ENCODE measurements at regions not wholly inside any gene's neighbourhood (a gene's known extent, or its start where the extent isn't known, plus 50 kb on each side); places are given as distances from the start of the nearest gene placed in this dataset.
"Not testable (repeated sequence)": the region's sequence is repeated elsewhere in the genome, so short reads cannot be mapped to it uniquely, and the experiment has no call there.

DNA sequence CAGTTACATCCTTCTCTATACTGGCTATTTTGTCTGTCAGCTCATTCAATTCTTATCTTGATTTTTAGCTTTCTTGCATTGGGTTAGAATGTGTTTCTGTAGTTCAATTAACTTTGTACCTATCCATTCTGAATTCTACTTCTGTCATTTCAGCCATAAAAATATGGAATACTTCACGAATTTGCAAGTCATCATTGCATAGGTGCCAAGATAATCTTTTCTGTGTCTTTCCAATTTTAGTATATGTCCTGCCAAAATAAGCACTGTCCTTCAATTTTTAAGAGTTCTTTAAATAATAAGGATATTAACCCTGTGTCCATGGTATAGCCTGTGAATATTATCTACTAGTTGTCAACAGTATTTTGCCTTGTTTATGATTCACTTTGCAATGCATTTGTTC, 665.7 kb upstream of the MDGA2 start:
- no peak for DNase-seq

DNA sequence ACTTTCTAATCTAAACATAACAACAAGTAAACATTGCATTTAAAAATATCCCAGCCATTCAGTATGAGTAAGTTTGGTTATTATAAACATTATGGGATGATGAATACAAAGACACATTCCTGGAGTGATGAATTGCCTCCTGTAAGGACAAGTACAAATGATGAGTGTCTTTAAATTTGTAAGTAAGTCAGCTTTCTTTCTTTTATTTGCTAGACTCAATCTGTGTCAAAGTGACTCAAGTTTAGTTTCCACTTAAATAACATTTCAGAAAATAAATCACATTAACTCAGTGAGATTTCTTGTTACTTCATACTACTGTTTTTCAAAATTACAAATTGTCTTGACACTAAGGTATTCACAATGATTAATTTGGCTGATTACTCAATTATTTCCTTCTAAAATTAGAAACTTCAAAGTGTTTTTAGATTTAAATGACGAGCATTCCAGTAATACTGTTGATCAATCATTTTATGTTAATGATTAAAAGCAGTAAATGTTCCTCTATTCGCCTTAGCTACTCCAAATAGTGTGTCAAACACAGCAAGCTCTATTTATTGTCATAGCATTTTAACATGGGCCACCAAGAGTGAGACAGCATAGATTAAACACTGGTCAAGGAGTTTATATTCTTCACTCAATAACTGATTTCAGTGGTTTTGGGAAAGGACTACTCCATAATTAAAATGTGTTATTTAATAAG, 658.0 kb upstream of the MDGA2 start:
- DNase-seq: no peak

DNA sequence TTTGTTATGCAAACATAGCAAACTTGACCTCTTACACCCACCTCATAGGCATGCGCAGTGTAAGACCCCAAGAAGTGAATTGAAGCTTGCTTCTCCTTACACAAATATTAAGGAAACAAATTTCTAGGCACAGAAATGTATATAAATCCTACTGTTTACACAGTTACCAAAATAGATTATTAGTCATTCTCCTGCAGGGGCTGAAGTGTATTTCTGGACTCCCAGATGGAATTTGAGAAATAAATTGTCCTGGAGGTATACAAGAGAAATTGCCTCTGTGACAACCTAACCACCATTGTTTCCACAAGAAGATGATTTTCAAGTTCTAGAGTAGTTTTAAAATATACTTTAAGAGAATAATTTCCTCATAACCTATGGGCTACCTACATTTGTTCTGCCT, 656.0 kb upstream of the MDGA2 start:
- DNase-seq: no peak

DNA sequence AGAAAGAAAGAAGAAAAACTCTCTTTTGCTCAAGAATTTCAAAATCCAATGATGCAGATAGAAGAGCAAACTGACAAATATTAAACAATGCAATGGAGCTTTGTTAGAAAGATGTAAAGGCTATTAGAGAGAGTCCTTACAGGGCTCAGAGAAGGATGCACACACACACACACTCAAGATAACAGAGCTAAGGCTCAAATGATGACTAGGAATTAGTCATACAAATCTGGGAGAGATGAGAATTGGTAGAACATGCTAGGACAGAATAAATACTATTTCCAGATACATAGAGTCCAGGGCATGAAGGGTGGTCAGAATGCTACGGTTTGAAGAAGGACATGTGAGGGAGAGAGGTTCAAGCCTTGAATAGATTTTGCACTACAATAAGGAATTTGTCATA, 650.1 kb upstream of the MDGA2 start:
- DNase-seq: no peak

DNA sequence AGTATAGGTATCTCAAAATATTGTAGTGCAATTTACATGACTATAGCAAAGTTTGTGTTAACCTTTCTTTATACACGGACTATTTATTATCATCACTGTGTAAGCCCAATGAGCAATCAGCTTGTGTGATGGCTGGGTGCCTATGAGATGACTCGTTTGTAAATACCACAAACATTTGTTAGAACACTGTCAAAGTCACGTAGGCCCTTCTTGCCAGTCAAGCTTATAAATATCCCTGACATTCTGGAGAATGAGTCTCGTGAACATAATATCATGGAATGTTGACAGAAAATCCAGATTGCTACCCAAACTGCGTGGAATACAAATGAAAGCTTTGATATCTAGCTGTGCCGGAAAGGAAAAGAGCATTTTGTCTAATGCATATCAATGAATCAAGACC, 648.3 kb upstream of the MDGA2 start:
- DNase-seq: no peak

DNA sequence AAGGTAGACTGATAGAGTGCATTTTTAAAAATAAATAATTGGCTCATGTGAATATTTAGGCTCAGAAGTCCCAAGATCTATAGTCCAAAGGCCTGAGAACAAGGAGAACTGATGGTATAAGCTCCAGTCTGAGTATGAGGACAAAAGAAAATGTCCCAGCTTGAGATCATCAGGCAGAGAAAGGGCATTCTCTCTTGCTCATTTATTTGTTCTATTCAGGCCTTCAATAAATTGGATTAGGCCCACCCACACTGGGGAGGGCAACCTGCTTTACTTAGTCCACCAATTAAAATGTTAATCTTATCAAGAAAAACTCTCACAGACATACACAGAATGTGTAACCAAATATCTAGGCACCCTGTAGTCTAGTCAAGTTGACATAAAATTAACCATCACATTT, 644.4 kb upstream of the MDGA2 start:
- no peak for DNase-seq

DNA sequence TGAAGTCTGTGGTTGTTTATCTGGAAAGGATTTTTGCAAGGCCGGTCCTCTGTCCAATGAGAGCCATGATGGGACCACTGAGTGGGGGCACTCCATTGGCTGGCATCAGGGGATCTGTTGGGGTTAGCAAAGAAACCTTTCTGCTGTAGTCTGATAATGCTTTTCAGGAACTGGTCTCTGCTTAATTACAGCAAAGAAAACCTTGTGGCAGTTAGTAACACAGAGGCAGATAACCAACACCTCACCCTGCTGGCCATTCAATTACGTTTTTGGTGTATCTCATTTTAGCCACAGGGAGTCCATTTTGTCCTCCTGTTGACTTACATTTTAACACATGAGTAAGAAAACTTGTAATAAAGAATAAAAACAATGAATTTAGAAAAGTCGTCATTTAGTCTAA, 629.3 kb upstream of the MDGA2 start:
- DNase-seq: no peak

DNA sequence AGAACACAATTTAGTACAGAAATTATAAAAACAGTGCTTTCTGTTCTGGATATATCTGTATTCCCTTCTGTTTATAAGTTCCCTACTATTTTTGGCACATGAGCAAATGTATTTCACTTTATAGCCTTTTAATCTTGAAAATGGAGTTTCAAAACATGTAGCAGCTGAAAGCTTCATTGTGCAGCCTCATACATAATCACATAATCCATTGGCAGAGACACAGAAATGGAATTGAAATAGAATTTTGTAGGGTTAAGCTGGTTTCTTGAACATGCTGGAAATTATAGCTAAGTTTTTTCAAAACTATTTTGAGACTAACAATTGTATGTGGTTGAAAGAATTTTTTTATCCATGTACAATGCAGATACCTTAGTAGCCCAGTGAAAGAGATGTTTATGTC, 614.3 kb upstream of the MDGA2 start:
- DNase-seq: no peak

DNA sequence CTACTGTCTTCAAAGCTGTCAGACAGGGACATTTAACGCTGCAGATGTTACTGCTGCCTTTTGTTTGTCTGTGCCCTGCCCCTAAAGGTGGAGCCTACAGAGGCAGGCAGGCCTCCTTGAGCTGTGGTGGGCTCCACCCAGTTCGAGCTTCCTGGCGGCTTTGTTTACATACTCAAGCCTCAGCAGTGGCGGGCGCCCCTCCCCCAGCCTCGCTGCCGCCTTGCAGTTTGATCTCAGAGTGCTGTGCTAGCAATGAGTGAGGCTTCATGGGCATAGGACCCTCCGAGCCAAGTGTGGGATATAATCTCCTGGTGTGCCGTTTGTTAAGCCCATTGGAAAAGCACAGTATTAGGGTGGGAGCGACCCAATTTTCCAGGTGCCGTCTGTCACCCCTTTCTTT, 609.8 kb upstream of the MDGA2 start:
- not testable (repeated sequence) for DNase-seq

DNA sequence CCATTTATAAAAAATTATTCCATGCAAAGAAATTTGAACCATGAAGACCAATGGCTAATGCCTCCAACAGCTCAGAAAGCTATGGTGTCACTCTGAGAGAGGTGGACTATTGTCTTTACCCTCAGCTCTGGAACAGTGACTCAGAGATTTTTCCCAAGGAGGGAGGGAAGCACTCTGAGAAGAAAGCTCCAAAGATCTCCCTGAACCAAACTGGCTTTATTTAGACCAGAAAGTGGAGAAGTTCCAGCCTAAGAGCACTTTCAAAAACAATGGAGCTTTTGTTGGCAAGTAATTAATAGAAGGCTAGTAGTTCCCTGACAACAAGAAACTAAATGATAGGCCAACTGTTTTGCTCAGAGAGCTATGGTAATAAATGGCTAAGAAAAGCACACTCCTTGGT, 599.9 kb upstream of the MDGA2 start:
- DNase-seq: no peak

DNA sequence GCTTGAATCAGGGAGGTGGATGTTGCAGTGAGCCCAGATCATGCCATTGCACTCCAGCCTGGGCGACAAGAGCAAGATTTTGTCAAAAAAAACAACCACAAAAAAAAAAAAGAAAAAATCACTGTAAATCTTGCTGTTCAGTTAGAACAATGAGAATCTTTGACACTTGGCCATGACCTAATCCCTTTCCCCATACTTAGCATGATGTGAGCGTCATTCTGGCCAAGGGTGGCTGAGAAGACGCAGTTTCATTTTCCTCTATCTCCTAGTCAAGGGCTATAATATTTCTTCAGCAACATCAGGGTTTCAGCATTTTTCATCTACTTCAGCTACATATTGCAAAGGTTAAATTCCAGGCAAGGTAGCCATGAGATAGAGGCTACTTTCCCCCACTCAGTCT, 599.4 kb upstream of the MDGA2 start:
- no peak for DNase-seq

DNA sequence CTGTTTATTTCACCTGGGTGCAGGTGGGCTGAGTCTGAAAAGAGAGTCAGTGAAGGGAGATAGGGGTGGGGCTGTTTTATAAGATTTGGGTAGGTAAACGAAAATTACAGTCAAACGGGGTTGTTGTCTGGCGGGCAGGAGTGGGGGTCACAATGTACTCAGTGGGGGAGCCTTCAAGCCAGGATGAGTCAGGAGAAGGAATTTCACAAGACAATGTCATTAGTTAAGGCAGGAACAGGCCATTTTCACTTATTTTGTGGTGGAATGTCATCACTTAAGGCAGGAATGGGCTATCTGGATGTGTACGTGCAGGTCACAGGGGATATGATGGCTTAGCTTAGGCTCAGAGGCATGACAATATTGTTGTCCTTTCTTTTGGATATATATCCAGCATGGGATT, 592.5 kb upstream of the MDGA2 start:
- DNase-seq: not testable (repeated sequence)

DNA sequence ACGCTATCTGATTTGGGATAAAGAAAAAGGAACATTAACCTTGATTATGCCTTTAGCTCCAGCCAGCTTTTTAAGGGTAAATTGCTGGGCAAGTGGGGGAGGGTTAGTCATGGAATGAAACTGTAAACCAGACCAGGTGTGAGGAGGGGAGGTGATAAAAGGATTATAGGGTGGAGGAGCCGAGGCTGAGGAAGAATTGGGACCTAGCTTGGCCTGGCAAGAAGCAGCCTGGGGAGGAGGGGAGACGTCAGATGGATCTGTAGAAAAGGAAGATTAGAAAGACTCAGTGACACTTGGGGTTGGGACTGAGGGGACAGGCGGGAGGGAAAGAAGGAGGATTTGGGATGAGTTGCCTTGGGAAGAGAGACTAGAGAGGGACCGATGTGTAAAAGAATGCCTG, 590.8 kb upstream of the MDGA2 start:
- DNase-seq: not testable (repeated sequence)

DNA sequence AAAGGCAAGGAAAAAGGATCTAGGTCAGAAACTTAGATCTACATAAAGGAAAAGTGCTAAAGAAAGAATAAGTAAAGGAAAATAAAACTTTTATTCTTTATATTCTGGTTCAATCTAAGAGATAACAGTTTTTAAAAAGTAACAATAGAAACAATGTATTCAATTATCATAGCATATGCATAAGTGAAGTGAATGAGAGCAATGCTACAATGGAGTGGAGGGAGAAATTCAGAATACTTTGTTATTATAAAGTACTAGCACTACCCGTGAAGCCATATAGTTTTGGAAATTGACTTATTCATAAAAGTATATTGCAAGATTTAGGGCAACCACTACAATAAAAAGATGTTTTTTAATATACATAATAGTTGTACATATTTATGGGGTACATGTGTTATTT, 586.0 kb upstream of the MDGA2 start:
- DNase-seq: no peak

DNA sequence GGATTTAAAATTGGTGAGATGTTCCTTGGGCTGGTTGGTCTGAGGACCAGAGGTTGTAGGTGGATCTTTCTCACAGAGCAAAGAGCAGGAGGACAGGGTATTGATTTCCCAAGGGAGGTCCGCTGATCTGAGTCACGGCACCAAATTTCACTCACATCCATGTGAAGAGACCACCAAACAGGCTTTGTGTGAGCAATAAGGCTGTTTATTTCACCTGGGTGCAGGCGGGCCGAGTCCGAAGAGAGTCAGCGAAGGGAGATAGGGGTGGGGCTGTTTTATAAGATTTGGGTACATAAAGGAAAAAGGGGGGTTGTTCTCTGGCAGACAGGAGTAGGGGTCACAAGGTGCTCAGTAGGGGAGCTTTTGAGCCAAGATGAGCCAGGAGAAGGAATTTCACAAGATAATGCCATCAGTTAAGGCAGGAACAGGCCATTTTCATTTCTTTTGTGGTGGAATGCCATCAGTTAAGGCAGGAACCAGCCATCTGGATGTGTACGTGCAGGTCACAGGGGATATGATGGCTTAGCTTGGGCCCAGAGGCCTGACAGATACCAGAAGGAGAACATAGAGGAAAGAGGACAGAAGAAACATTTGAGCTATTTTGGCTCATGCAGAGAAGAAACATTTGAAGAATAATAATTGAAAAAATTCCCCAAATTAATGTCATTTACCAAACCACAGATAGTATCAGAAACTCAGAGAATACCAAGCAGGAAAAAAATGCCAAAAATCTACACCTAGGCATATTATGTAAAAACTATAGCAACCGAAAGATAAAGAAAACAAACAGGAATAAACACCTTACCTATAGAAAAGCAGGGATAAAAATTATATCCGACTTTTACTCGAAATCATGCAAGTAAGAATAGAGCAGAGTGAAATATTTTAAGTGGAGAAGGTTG, 585.2 kb upstream of the MDGA2 start:
- DNase-seq: not testable (repeated sequence)

DNA sequence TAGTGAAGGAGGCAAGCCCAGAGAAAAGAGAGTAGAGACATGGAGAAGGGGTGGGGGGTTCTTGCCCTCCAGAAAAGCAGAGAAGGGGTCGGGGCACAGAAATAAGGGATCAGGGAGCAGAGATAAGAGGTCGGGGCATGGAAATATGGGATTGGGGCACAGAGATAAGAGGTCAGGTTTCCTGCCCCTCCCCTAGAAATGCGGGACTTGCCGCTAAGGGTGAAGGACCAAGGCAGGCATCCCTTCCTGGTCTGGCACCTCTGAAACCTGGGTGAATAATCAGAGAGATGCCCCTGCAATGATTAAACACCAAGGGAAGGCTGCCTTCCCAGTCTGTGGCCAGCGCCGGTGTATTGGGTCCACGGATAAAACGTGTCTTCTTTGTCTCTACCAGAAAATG, 584.5 kb upstream of the MDGA2 start:
- DNase-seq: not testable (repeated sequence)

DNA sequence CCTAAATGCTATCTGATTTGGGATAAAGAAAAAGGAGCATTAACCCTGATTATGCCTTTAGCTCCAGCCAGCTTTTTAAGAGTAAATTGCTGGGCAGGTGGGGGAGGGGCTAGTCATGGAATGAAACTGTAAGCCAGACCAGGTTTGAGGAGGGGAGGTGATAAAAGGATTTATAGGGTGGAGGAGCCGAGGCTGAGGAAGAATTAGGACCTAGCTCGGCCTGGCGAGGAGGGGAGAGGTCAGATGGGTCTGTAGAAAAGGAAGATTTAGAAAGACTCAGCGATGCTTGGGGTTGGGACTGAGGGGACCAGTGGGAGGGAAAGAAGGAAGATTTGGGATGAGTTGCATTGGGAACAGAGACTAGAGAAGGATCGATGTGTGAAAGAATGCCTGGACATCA, 583.8 kb upstream of the MDGA2 start:
- DNase-seq: not testable (repeated sequence)

DNA sequence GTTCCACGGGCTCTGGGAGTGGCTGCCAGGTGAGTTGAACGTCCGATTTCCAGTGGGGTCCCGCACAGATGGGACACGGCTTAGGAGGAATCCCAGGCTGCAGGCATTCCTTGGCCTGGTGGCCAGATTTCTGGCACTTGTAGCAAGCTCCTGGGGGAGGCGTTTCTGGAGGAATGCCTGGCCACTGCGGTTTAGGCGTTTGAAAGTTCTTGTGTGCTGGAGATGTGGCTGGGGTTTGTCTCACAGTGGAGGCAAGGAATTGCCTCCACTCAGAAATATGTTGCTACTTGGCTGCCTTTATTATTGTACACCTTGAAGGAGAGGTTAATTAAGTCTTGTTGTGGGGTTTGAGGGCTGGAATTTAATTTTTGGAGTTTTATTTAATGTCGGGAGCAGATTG, 583.3 kb upstream of the MDGA2 start:
- not testable (repeated sequence) for DNase-seq

DNA sequence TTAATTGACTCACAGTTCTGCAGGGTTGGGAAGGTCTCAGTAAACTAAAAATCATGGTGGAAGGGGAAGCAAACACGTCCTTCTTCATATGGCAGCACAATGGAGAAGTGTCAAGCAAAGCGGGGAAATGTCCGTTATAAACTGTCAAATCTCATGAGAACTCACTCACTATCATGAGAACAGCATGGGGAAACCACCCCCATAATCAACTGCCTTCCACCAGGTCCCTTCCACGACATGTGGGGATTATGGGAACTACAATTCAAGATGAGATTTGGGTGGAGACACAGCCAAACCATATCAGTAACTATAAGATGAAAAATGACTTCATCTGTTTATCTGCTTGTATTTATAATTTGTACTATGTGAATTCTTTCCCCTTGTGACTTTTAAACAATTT, 577.6 kb upstream of the MDGA2 start:
- no peak for DNase-seq

DNA sequence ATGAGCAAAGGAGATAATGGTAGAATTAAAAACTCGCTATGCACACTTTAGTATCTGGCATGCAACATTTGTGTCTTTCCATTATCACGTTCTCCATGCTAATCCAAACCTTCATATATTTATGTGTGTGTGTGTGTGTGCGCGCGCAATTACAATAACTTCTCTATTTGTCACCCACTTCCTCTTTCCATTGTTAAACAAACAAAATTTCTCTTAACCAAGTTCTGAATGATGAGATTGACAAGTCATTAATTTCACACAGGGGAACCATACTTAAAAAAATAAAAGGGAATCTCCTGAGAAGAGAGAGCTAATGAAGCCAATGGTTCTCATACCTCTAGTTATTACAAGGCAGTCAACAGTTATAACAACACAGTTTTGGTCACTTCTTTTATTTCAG, 575.9 kb upstream of the MDGA2 start:
- DNase-seq: no peak

DNA sequence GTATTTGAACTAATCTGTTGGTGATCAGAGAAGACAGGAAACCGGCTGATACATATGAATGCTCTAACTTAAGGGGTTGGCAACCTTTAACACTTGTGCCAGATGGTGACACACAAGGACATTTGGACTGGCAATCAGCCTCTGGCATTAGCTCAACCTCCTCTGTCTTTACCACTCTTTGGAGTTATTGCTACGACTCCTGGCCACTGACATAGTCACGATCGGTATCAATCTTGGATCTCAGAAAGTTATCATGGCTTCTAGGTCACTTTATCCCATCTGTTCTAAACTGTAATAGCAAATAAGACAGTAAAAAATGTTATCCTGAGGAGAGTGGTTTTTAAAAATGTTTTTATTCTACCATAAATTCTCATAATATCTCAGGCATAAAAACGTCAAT, 575.2 kb upstream of the MDGA2 start:
- DNase-seq: no peak

DNA sequence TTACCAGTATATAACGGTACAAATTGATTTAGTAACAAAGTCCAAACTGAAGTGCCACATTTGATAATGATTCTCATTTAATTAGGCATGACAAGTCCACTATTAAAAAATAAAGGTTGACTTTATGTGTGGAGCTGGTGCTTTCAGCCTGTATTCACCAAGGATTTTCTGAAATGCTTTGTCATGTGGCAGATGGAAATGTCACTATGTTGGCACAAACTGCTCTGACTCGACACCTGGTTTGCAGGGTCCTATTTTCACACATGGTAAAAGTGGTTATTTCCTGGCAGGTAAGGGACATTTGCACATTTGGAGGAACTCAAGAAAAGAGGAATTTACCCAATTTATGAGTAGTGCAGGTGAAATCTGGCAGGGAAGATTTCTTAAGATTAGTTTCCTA, 572.6 kb upstream of the MDGA2 start:
- no peak for DNase-seq

DNA sequence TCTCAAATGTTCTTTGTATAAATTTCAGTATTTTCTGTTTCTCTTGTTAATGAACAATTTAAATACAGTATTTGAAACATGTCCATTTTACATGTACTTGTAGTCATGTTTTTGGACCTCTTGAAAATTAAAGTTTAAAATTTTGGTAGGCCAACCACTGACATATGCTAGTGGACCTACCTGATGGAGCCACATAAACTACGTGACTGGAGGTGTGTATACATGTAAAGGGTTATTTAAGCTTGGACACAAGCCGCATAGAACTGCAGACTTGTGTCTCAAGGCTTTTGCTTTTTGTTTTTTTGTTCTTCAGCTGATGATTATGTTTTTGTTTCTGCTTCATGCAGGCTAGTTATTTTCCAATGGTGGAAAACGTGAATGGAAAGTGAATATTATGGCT, 568.5 kb upstream of the MDGA2 start:
- DNase-seq: no peak

DNA sequence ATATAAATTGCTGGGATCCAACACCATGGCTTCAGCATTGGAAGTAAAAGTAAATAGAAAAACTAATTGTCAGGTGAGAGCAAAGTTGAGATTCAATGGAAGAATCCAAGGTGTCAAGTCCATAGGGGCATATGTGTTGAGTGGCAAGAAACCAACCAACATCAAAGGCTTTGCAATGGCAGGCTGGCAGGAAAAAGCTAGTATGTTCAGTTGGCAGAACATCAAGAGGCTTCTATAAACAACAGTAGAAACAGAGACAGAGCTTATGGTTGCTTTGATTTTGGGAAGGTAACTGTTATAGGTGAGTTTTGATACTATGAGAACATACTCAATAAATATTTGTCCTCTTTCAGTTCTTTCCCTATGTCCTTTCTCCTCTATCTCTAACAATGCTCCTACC, 553.7 kb upstream of the MDGA2 start:
- no peak for DNase-seq

DNA sequence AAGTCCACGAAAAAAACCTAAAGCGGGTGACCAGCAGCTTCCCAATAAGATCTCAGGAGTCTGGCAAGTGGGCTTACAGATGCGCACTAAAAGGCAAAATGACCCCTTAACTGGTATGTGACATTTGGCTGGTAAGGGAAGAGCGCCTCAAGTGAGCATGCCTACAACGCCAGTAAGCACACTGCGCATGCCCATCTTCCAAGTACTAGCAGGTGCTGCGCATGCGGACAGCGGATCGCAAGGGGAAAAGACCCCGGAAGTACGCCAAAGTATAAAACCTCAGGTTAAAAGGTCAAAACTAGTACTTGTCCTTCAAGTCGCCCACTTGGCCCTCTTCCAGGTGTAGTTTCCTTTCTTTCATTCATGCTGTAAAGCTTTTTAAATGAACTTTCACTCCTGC, 518.5 kb upstream of the MDGA2 start:
- DNase-seq: no peak
